ENCODE measurements at regions not wholly inside any gene's neighbourhood (a gene's known extent, or its start where the extent isn't known, plus 50 kb on each side); places are given as distances from the start of the nearest gene placed in this dataset.
"Not testable (repeated sequence)": the region's sequence is repeated elsewhere in the genome, so short reads cannot be mapped to it uniquely, and the experiment has no call there.

DNA sequence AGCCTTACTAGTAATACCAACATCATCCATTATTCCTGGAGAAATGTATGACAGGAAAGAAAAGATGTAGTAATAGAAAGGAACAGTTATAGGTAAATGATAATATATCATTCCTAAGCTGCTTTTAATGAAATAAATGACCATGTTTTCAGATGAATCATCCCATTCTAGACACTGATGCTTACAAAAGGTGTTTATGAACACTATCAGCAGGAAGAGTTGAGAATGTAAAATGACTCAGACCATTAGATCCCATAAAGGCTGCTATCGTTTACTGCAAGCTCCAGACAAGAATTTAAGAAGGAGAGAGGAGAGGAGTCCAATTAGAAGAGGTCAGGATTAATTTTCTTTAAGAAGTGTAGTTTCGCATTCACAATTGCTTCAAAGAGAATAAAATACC, 1033.5 kb downstream of the EFNA5 start:
- WGBS (ENCODE audit: low lambda C conversion rate, missing lambda C conversion rate), result 80% methylated on average over 2 of the region's 2 CpGs
- Histone ChIP-seq H3K4me1 (ENCODE audit: insufficient read depth) (no peaks in the 10 kb centered on the region), H3K27ac (no peak overlapping the region), H3K9me2 (replicated peaks; ENCODE audit: insufficient read depth) (no peaks in the 10 kb centered on the region), H3K36me3 (replicated peaks; ENCODE audit: insufficient read depth, low read depth) (no peaks in the 10 kb centered on the region), H3K9me3 (ENCODE audit: low read depth) (no peaks in the 10 kb centered on the region), H3K27me3 (no peaks in the 10 kb centered on the region), H3K4me2 (no peak overlapping the region), H2AFZ (no peak overlapping the region), H3K4me3 (no peak overlapping the region), H3K79me2 (no peaks in the 10 kb centered on the region), H4K20me1 (ENCODE audit: insufficient read depth, poor library complexity, severe bottlenecking) (no peaks in the 10 kb centered on the region)
- DNase-seq (ENCODE audit: low spot score), result no peak
- TF ChIP-seq EZH2 (IDR thresholded peaks at IDR 0.05; ENCODE audit: borderline replicate concordance) (no peak), EZH2phosphoT487 (IDR thresholded peaks at IDR 0.05; ENCODE audit: low read depth, severe bottlenecking, unreplicated experiment) (no peak)
- TF ChIP-seq, protein P1, sequence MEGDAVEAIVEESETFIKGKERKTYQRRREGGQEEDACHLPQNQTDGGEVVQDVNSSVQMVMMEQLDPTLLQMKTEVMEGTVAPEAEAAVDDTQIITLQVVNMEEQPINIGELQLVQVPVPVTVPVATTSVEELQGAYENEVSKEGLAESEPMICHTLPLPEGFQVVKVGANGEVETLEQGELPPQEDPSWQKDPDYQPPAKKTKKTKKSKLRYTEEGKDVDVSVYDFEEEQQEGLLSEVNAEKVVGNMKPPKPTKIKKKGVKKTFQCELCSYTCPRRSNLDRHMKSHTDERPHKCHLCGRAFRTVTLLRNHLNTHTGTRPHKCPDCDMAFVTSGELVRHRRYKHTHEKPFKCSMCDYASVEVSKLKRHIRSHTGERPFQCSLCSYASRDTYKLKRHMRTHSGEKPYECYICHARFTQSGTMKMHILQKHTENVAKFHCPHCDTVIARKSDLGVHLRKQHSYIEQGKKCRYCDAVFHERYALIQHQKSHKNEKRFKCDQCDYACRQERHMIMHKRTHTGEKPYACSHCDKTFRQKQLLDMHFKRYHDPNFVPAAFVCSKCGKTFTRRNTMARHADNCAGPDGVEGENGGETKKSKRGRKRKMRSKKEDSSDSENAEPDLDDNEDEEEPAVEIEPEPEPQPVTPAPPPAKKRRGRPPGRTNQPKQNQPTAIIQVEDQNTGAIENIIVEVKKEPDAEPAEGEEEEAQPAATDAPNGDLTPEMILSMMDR (IDR thresholded peaks at IDR 0.05; ENCODE audit: poor library complexity), result no peak

DNA sequence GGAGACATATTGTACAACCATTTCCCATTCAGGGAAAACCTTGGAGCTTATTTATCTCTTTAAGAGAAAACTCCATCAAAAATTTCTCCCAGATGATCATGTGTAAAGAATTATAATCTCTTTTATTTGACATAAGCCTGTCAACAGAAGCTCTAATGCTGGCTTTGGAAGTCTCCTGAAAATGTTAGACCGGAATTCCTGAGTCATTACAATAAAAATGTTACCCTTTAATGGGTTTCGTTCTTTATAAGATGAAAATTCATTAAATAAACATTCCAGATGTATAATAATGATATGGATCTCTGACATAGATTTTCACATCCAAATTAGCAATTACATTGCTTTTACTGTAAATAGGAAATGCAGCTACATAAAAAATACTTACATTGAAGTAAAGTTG, 1036.4 kb downstream of the EFNA5 start:
- no peaks in the 10 kb centered on the region for H3K27me3 ChIP-seq
- H3K4me1 ChIP-seq (ENCODE audit: insufficient read depth), result no peaks in the 10 kb centered on the region
- 62% methylated on average over 2 of the region's 2 CpGs for WGBS (ENCODE audit: low lambda C conversion rate, missing lambda C conversion rate)
- no peak overlapping the region for H3K4me2 ChIP-seq
- TF ChIP-seq EZH2phosphoT487 (IDR thresholded peaks at IDR 0.05; ENCODE audit: low read depth, severe bottlenecking, unreplicated experiment), result no peak
- no peak for TF ChIP-seq EZH2 (IDR thresholded peaks at IDR 0.05; ENCODE audit: borderline replicate concordance)
- TF ChIP-seq, protein P1 (IDR thresholded peaks at IDR 0.05; ENCODE audit: poor library complexity), result no peak
- no peak for DNase-seq (ENCODE audit: low spot score)
- no peaks in the 10 kb centered on the region for H4K20me1 ChIP-seq (ENCODE audit: insufficient read depth, poor library complexity, severe bottlenecking)
- H3K9me2 ChIP-seq (replicated peaks; ENCODE audit: insufficient read depth), result no peaks in the 10 kb centered on the region
- H3K79me2 ChIP-seq, result no peaks in the 10 kb centered on the region
- no peaks in the 10 kb centered on the region for H3K36me3 ChIP-seq (replicated peaks; ENCODE audit: insufficient read depth, low read depth)
- no peaks in the 10 kb centered on the region for H3K9me3 ChIP-seq (ENCODE audit: low read depth)
- no peak overlapping the region for H3K4me3 ChIP-seq
- H2AFZ ChIP-seq, result no peak overlapping the region
- no peak overlapping the region for H3K27ac ChIP-seq

DNA sequence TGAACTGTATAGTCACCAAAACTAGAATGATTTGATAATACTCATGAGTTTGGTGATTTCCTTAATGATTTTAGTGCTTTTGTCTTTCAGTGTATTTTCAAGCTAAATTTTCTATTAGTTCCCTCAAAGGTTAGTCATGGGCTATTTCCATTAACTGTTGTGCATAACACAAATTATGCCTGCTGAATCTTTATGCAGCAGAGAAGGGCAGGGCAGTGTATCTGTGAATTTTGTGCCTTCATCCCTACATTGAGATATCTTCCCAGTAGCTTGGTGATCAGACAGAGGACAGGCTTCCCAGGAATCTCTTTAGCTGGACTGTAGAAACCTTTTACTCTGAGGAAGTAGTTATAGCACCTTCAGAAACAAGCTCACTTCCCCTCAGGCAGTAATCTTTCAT, 1036.9 kb downstream of the EFNA5 start:
- Histone ChIP-seq H3K27me3 (no peaks in the 10 kb centered on the region), H3K36me3 (replicated peaks; ENCODE audit: insufficient read depth, low read depth) (no peaks in the 10 kb centered on the region), H3K9me3 (ENCODE audit: low read depth) (no peaks in the 10 kb centered on the region), H3K4me2 (no peak overlapping the region), H3K27ac (no peak overlapping the region), H3K79me2 (no peaks in the 10 kb centered on the region), H2AFZ (no peak overlapping the region), H3K4me1 (ENCODE audit: insufficient read depth) (no peaks in the 10 kb centered on the region), H3K9me2 (replicated peaks; ENCODE audit: insufficient read depth) (no peaks in the 10 kb centered on the region), H4K20me1 (ENCODE audit: insufficient read depth, poor library complexity, severe bottlenecking) (no peaks in the 10 kb centered on the region), H3K4me3 (no peak overlapping the region)
- TF ChIP-seq, protein P1 (IDR thresholded peaks at IDR 0.05; ENCODE audit: poor library complexity), result no peak
- TF ChIP-seq EZH2 (IDR thresholded peaks at IDR 0.05; ENCODE audit: borderline replicate concordance) (no peak), EZH2phosphoT487 (IDR thresholded peaks at IDR 0.05; ENCODE audit: low read depth, severe bottlenecking, unreplicated experiment) (no peak)
- DNase-seq (ENCODE audit: low spot score), result no peak

DNA sequence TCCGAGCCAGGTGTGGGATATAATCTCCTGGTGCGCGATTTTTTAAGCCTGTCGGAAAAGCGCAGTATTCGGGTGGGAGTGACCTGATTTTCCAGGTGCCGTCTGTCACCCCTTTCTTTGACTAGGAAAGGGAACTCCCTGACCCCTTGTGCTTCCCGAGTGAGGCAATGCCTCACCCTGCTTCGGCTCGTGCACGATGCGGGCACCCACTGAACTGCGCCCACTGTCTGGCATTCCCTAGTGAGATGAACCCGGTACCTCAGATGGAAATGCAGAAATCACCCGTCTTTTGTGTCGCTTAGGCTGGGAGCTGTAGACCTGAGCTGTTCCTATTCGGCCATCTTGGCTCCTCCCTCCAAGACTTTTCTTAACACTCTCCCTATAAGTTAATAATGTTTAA, 1042.3 kb downstream of the EFNA5 start:
- not testable (repeated sequence) for DNase-seq (ENCODE audit: low spot score); H2AFZ ChIP-seq; H3K4me3 ChIP-seq; H3K4me1 ChIP-seq (ENCODE audit: insufficient read depth); H3K27ac ChIP-seq; H3K9me2 ChIP-seq (replicated peaks; ENCODE audit: insufficient read depth); H4K20me1 ChIP-seq (ENCODE audit: insufficient read depth, poor library complexity, severe bottlenecking); H3K79me2 ChIP-seq; H3K9me3 ChIP-seq (ENCODE audit: low read depth); H3K27me3 ChIP-seq; H3K36me3 ChIP-seq (replicated peaks; ENCODE audit: insufficient read depth, low read depth); H3K4me2 ChIP-seq
- 96% methylated on average over 17 of the region's 17 CpGs for whole genome bisulfite sequencing (ENCODE audit: low lambda C conversion rate, missing lambda C conversion rate)
